HepG2 (cell line): ENCODE measurements at regions not wholly inside any gene's neighbourhood (a gene's known extent, or its start where the extent isn't known, plus 50 kb on each side); places are given as distances from the start of the nearest gene placed in this dataset.

Source experiments
- ATAC-seq: fragments of 200-7000 bp; cut with Tn5 transposase; 3 replicates; pipeline ENCODE4 v1.9.1; 2020; ENCODE audit warnings: mild to moderate bottlenecking, moderate library complexity
- BruUV-seq: library from RNA; stranded (reverse); fragments of 400-500 nt; replicated peaks from 2 replicates; lab custom pipeline; 2021; lab: Mats Ljungman, UMichigan
- CTCF ChIA-PET: fragments of 300-600 bp; formaldehyde crosslinking; extraction: SDS; loops from one replicate; lab custom pipeline; 2021; ENCODE audit warnings: low total read pairs, inconsistent platforms, low intra/inter-chr PET ratio; lab: Yijun Ruan, JAX
- POLR2A ChIA-PET: fragments of 350-600 bp; sonication (Branson Sonifier 250); formaldehyde crosslinking; loops from one replicate; lab custom pipeline; 2020; ENCODE audit warnings: antibody characterized with exemption, inconsistent platforms; lab: Yijun Ruan, JAX
- DNase-seq: peaks from one replicate; pipeline ENCODE4 v3.0.0-alpha.2; 2015; ENCODE audit warnings: low spot score
- FAIRE-seq: peaks from 3 replicates; lab custom pipeline; 2011; peaks lifted over from hg19 to GRCh38; lab: Jason Lieb, UNC
- H2AFZ ChIP-seq: one replicate; pipeline ENCODE4 v1.6.1; 2011; ENCODE audit warnings: low read length, inconsistent platforms
- H3K27ac ChIP-seq: fragments of 300-600 bp; 3 replicates; pipeline ENCODE4 v1.8.0; 2011; ENCODE audit warnings: mixed run types, mild to moderate bottlenecking, mixed read lengths, low read length, inconsistent platforms; ENCODE audit not compliant: insufficient read depth; ENCODE audit errors: extremely low read length
- H3K27me3 ChIP-seq, 2 experiments: fragments of 200-600 bp in 1 of 2; 2 replicates in 1 of 2; 3 replicates in 1 of 2; pipeline versions ENCODE4 v1.6.0 to v1.8.0; 2011; ENCODE audit warnings: low read length in 2 of 2, mild to moderate bottlenecking in 2 of 2, moderate library complexity in 2 of 2, inconsistent platforms in 1 of 2; ENCODE audit not compliant: insufficient read depth in 2 of 2, control insufficient read depth in 1 of 2
- H3K36me3 ChIP-seq, 2 experiments: fragments of 200-600 bp in 1 of 2; replicated peaks in 1 of 2; 2 replicates in 1 of 2; 3 replicates in 1 of 2; pipeline versions ENCODE4 v1.5.1 to v1.8.0; 2011; ENCODE audit warnings: low read length in 2 of 2, inconsistent platforms in 1 of 2; ENCODE audit not compliant: insufficient read depth in 2 of 2, control insufficient read depth in 1 of 2
- H3K4me1 ChIP-seq: 2 replicates; pipeline ENCODE4 v1.5.1; 2012; ENCODE audit warnings: low read length, inconsistent platforms; ENCODE audit not compliant: insufficient read depth
- H3K4me2 ChIP-seq: 2 replicates; pipeline ENCODE4 v1.6.0; 2011; ENCODE audit warnings: low read depth, low read length, inconsistent platforms
- H3K4me3 ChIP-seq, 3 experiments: fragments of 200-600 bp in 1 of 3; sonication (generic), shearing (Covaris generic) in 1 of 3; replicated peaks in 1 of 3; 2 replicates each; pipeline ENCODE4 v1.5.1; 2011 to 2016; ENCODE audit warnings: low read length in 3 of 3, inconsistent platforms in 2 of 3, low read depth in 2 of 3, mild to moderate bottlenecking in 2 of 3, control low read depth in 1 of 3, mixed read lengths in 1 of 3; ENCODE audit not compliant: insufficient read depth in 1 of 3
- H3K79me2 ChIP-seq: one replicate; pipeline ENCODE4 v1.6.1; 2011; ENCODE audit warnings: low read length, inconsistent platforms; ENCODE audit not compliant: insufficient read depth
- H3K9ac ChIP-seq: 2 replicates; pipeline ENCODE4 v1.6.0; 2011; ENCODE audit warnings: mild to moderate bottlenecking, low read depth, low read length, inconsistent platforms; ENCODE audit not compliant: insufficient read depth
- H3K9me3 ChIP-seq: 2 replicates; pipeline ENCODE4 v1.5.1; 2012; ENCODE audit warnings: mild to moderate bottlenecking, low read length
- H4K20me1 ChIP-seq: 2 replicates; pipeline ENCODE4 v1.6.0; 2011; ENCODE audit warnings: inconsistent platforms, mild to moderate bottlenecking, low read length, moderate library complexity; ENCODE audit not compliant: insufficient read depth
- BHLHE40 ChIP-seq: IDR thresholded peaks from 2 replicates; pipeline ENCODE4 v1.6.1; 2011; ENCODE audit warnings: low read length, improper control_type of control experiment
- HMG20B ChIP-seq: conservative IDR thresholded peaks from 2 replicates; pipeline ENCODE4 v1.6.1; 2016; ENCODE audit warnings: missing genetic modification reagents, missing compliant biosample characterization
- MED8 ChIP-seq: sonication (generic); formaldehyde crosslinking; IDR thresholded peaks from 2 replicates; pipeline ENCODE4 v1.8.1; 2023; ENCODE audit warnings: mild to moderate bottlenecking, missing genetic modification reagents; ENCODE audit not compliant: insufficient replicate concordance
- ZNF124 ChIP-seq: sonication (generic); formaldehyde crosslinking; IDR thresholded peaks from 2 replicates; pipeline ENCODE4 v1.4.0; 2020; ENCODE audit warnings: missing genetic modification reagents
- ZNF30 ChIP-seq: sonication (generic); formaldehyde crosslinking; IDR thresholded peaks from 2 replicates; pipeline ENCODE4 v1.5.0; 2020; ENCODE audit warnings: mild to moderate bottlenecking, missing genetic modification reagents
- ZNF577 ChIP-seq: sonication (generic); formaldehyde crosslinking; IDR thresholded peaks from 2 replicates; pipeline ENCODE4 v1.4.0; 2020; ENCODE audit warnings: mild to moderate bottlenecking, low read depth, missing genetic modification reagents, borderline replicate concordance
- WGBS: methylation state at CpG from one replicate; pipeline ENCODE4 v1.1.6; 2017; ENCODE audit warnings: low lambda C conversion rate; 5-methylcytosine and 5-hydroxymethylcytosine counted together
- in situ Hi-C: cut with HindIII; loops from 2 replicates; pipeline ENCODE4 v1.10.0; 2017; ENCODE audit warnings: low pct_unique_long_range_greater_than_20kb; ENCODE audit not compliant: extremely low pct_ligation_motif_present
- intact Hi-C: fragments of 100-400 bp; cut with micrococcal nuclease; formaldehyde crosslinking; loops from one replicate; pipeline ENCODE4 v1.10.0; 2022; ENCODE audit not compliant: unreplicated experiment
- TF ChIP-seq, protein P1 (sequence below): sonication (generic); formaldehyde crosslinking; conservative IDR thresholded peaks from 2 replicates; pipeline ENCODE4 v1.4.0; 2020; ENCODE audit warnings: missing genetic modification reagents
- TF ChIP-seq, protein P2 (sequence below): sonication (generic); formaldehyde crosslinking; IDR thresholded peaks from 2 replicates; pipeline ENCODE4 v1.4.0; 2020; ENCODE audit warnings: missing genetic modification reagents

DNA sequence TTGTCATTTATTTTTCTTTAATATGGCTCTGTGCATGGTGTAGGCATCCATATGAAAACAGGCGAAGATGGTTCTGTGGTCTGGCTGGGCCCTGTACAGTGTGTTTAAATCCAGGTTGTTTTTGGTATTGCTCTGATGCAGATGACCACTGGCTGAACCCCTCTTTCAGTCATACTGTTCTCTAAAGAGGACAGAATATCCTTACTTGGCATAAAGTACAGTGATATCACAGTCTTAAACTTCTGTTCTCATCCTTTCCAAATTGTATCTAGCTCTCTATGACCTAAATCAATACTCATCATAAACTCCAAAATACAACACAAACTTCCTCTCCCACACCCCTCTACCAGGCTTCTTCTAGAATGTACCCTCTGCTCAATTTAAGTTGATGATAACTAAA, 252.7 kb upstream of the FAR2 start (continued):
- TF ChIP-seq, protein P1, sequence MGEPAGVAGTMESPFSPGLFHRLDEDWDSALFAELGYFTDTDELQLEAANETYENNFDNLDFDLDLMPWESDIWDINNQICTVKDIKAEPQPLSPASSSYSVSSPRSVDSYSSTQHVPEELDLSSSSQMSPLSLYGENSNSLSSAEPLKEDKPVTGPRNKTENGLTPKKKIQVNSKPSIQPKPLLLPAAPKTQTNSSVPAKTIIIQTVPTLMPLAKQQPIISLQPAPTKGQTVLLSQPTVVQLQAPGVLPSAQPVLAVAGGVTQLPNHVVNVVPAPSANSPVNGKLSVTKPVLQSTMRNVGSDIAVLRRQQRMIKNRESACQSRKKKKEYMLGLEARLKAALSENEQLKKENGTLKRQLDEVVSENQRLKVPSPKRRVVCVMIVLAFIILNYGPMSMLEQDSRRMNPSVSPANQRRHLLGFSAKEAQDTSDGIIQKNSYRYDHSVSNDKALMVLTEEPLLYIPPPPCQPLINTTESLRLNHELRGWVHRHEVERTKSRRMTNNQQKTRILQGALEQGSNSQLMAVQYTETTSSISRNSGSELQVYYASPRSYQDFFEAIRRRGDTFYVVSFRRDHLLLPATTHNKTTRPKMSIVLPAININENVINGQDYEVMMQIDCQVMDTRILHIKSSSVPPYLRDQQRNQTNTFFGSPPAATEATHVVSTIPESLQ (CRISPR knock-in tag) = no peak
- no peak for TF ChIP-seq HMG20B (CRISPR knock-in tag)
- TF ChIP-seq, all 625 proteins: peak for 0

DNA sequence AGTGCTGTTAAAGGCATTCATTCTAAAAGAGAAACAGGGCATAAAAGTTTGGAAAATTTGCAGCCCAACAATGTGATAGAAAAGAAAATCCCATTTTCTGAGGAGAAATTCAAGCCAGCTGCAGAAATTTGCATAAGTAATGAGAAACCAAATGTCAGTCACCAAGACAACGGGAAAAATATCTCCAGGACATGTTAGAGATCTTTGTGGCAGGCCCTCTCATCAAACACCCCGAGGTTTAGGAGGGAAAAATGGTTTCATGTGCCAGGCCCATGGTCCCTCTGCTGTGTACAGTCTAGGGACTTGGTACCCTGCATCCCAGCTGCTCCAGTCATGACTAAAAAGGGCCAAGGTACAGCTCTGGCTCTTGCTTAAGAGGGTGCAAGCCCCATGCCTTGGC, 251.0 kb upstream of the FAR2 start:
- Histone ChIP-seq H3K9ac (no peak overlapping the region), H3K9me3 (peaks cover 63% of the 10 kb centered on the region; the same call in 1 of the 2 replicates), H3K4me1 (no peaks in the 10 kb centered on the region), H3K79me2 (no peaks in the 10 kb centered on the region), H3K27me3 (no peaks in the 10 kb centered on the region), H3K4me2 (no peak overlapping the region)
- FAIRE-seq (no peak), DNase-seq (no peak), ATAC-seq (no peak)
- intact Hi-C loops = no loop called here
- WGBS = 0% methylated on average over 1 of the region's 2 CpGs
- BruUV-seq = no TSS peak
- TF ChIP-seq ZNF30 (CRISPR knock-in tag) = no peak
- TF ChIP-seq MED8 = no peak
- no peak for TF ChIP-seq BHLHE40
- TF ChIP-seq, protein P2, sequence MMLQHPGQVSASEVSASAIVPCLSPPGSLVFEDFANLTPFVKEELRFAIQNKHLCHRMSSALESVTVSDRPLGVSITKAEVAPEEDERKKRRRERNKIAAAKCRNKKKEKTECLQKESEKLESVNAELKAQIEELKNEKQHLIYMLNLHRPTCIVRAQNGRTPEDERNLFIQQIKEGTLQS (CRISPR knock-in tag) = no peak
- TF ChIP-seq ZNF577 (CRISPR knock-in tag) = no peak
- no peak for TF ChIP-seq ZNF124
- TF ChIP-seq, all 625 proteins: peak for 0
- H2AFZ ChIP-seq = no peak overlapping the region
- H3K4me3 ChIP-seq = no peak overlapping the region
- in situ Hi-C loops = no loop called here
- H3K36me3 ChIP-seq = no peaks in the 10 kb centered on the region
- no peaks in the 10 kb centered on the region for H4K20me1 ChIP-seq
- CTCF ChIA-PET = no interaction called here
- POLR2A ChIA-PET = no interaction called here
- no peak overlapping the region for H3K27ac ChIP-seq
